ENCODE measurements at regions not wholly inside any gene's neighbourhood (a gene's known extent, or its start where the extent isn't known, plus 50 kb on each side); places are given as distances from the start of the nearest gene placed in this dataset.
"Not testable (repeated sequence)": the region's sequence is repeated elsewhere in the genome, so short reads cannot be mapped to it uniquely, and the experiment has no call there.

GRCh38 chr7:145779140-145779539 lies 337.5 kb upstream of the CNTNAP2 start:
- no peaks in the 10 kb centered on the region for H3K27me3 ChIP-seq
- no peaks in the 10 kb centered on the region for H4K20me1 ChIP-seq
- no peak overlapping the region for H3K4me2 ChIP-seq
- no peaks in the 10 kb centered on the region for H3K4me1 ChIP-seq
- no peaks in the 10 kb centered on the region for H3K36me3 ChIP-seq
- no peak overlapping the region for H3K4me3 ChIP-seq
- H3K9me3 ChIP-seq (replicated peaks in 1 of 11) = peaks cover 0 to under 1% (median 0%) of the 10 kb centered on the region in 11 experiments; a peak in 1 of 22 replicates
- no peak overlapping the region for H3K27ac ChIP-seq
- no peak for TF ChIP-seq Cebpa-rat (IDR thresholded peaks at IDR 0.05)
- no peak overlapping the region for H3K9ac ChIP-seq

- no peak for TF ChIP-seq Cebpa-rat (IDR thresholded peaks at IDR 0.05)
- Histone ChIP-seq H3K9ac (no peak overlapping the region), H4K20me1 (no peaks in the 10 kb centered on the region), H3K4me2 (no peak overlapping the region), H3K4me3 (no peak overlapping the region), H3K27me3 (no peaks in the 10 kb centered on the region), H3K36me3 (no peaks in the 10 kb centered on the region), H3K4me1 (no peaks in the 10 kb centered on the region), H3K27ac (no peak overlapping the region), H3K9me3 (replicated peaks in 1 of 11) (no peaks in the 10 kb centered on the region)
These were observed 341.8 kb upstream of the CNTNAP2 start for GRCh38 chr7:145774777-145775176.

GRCh38 chr7:145753004-145753403 lies 363.6 kb upstream of the CNTNAP2 start:
- no peaks in the 10 kb centered on the region for H3K27me3 ChIP-seq
- no peaks in the 10 kb centered on the region for H3K36me3 ChIP-seq
- H3K4me2 ChIP-seq = no peak overlapping the region
- no peak overlapping the region for H3K9ac ChIP-seq
- no peak overlapping the region for H3K4me3 ChIP-seq
- peaks cover 0 to 12% (median 0%) of the 10 kb centered on the region in 11 experiments; a peak in 1 of 22 replicates for H3K9me3 ChIP-seq (replicated peaks in 1 of 11)
- no peaks in the 10 kb centered on the region for H3K4me1 ChIP-seq
- H4K20me1 ChIP-seq = no peaks in the 10 kb centered on the region
- no peak for TF ChIP-seq Cebpa-rat (IDR thresholded peaks at IDR 0.05)
- no peak overlapping the region for H3K27ac ChIP-seq

GRCh38 chr7:145737617-145738016 lies 379.0 kb upstream of the CNTNAP2 start:
- no peak overlapping the region for H3K4me3 ChIP-seq
- H3K36me3 ChIP-seq = no peaks in the 10 kb centered on the region
- no peak overlapping the region for H3K27ac ChIP-seq
- no peak for TF ChIP-seq Cebpa-rat (IDR thresholded peaks at IDR 0.05)
- no peak overlapping the region for H3K9ac ChIP-seq
- H3K27me3 ChIP-seq = no peaks in the 10 kb centered on the region
- H3K4me2 ChIP-seq = no peak overlapping the region
- H3K9me3 ChIP-seq (replicated peaks in 1 of 11) = no peaks in the 10 kb centered on the region
- H4K20me1 ChIP-seq = no peaks in the 10 kb centered on the region
- H3K4me1 ChIP-seq = no peaks in the 10 kb centered on the region

- H4K20me1 ChIP-seq = no peaks in the 10 kb centered on the region
- H3K27me3 ChIP-seq = no peaks in the 10 kb centered on the region
- no peaks in the 10 kb centered on the region for H3K4me1 ChIP-seq
- no peak overlapping the region for H3K9ac ChIP-seq
- H3K27ac ChIP-seq = no peak overlapping the region
- H3K4me3 ChIP-seq = no peak overlapping the region
- no peaks in the 10 kb centered on the region for H3K36me3 ChIP-seq
- H3K9me3 ChIP-seq (replicated peaks in 1 of 11) = no peaks in the 10 kb centered on the region
- TF ChIP-seq Cebpa-rat (IDR thresholded peaks at IDR 0.05) = no peak
- H3K4me2 ChIP-seq = no peak overlapping the region
These were observed 381.5 kb upstream of the CNTNAP2 start for GRCh38 chr7:145735061-145735460.

- H3K9me3 ChIP-seq (replicated peaks in 1 of 11) = no peaks in the 10 kb centered on the region
- H3K4me2 ChIP-seq = no peak overlapping the region
- no peaks in the 10 kb centered on the region for H4K20me1 ChIP-seq
These were observed 384.1 kb upstream of the CNTNAP2 start for GRCh38 chr7:145732521-145732920.

GRCh38 chr7:145729691-145730090 lies 386.9 kb upstream of the CNTNAP2 start:
- no peaks in the 10 kb centered on the region for H4K20me1 ChIP-seq
- H3K27ac ChIP-seq = no peak overlapping the region
- H3K4me1 ChIP-seq = no peaks in the 10 kb centered on the region
- H3K4me3 ChIP-seq = no peak overlapping the region
- TF ChIP-seq Cebpa-rat (IDR thresholded peaks at IDR 0.05) = no peak
- H3K36me3 ChIP-seq = no peaks in the 10 kb centered on the region
- no peak overlapping the region for H3K4me2 ChIP-seq
- H3K9me3 ChIP-seq (replicated peaks in 1 of 11) = no peaks in the 10 kb centered on the region
- no peaks in the 10 kb centered on the region for H3K27me3 ChIP-seq
- no peak overlapping the region for H3K9ac ChIP-seq

More at GRCh38 chr7:145732521-145732920, 384.1 kb upstream of the CNTNAP2 start:
- Histone ChIP-seq H3K27me3 (no peaks in the 10 kb centered on the region), H3K27ac (no peak overlapping the region), H3K4me3 (no peak overlapping the region), H3K4me1 (no peaks in the 10 kb centered on the region), H3K36me3 (no peaks in the 10 kb centered on the region), H3K9ac (no peak overlapping the region)
- TF ChIP-seq Cebpa-rat (IDR thresholded peaks at IDR 0.05) = no peak

- Histone ChIP-seq H3K9ac (no peak overlapping the region), H3K9me3 (replicated peaks in 1 of 11) (no peaks in the 10 kb centered on the region), H3K4me1 (no peaks in the 10 kb centered on the region), H3K4me2 (no peak overlapping the region), H3K27me3 (no peaks in the 10 kb centered on the region), H3K27ac (no peak overlapping the region), H3K36me3 (no peaks in the 10 kb centered on the region), H4K20me1 (no peaks in the 10 kb centered on the region), H3K4me3 (no peak overlapping the region)
- TF ChIP-seq Cebpa-rat (IDR thresholded peaks at IDR 0.05) = no peak
These were observed 398.5 kb upstream of the CNTNAP2 start for GRCh38 chr7:145718129-145718528.

- H3K4me3 ChIP-seq = no peak overlapping the region
- no peaks in the 10 kb centered on the region for H3K27me3 ChIP-seq
- no peak overlapping the region for H3K9ac ChIP-seq
- no peaks in the 10 kb centered on the region for H4K20me1 ChIP-seq
- no peaks in the 10 kb centered on the region for H3K4me1 ChIP-seq
- peaks cover 0 to 9% (median 4%) of the 10 kb centered on the region in 11 experiments; a peak in 10 of 22 replicates for H3K9me3 ChIP-seq (replicated peaks in 1 of 11)
- no peak overlapping the region for H3K4me2 ChIP-seq
- no peak for TF ChIP-seq Cebpa-rat (IDR thresholded peaks at IDR 0.05)
- no peak overlapping the region for H3K27ac ChIP-seq
- H3K36me3 ChIP-seq = no peaks in the 10 kb centered on the region
These were observed 416.1 kb upstream of the CNTNAP2 start for GRCh38 chr7:145700488-145700887.

- Histone ChIP-seq H3K9ac (no peak overlapping the region), H3K27ac (no peak overlapping the region), H3K4me2 (no peak overlapping the region)
These were observed 417.9 kb upstream of the CNTNAP2 start for GRCh38 chr7:145698526-145699262.

GRCh38 chr7:145697412-145698107 lies 419.0 kb upstream of the CNTNAP2 start:
- not testable (repeated sequence) for H3K36me3 ChIP-seq; H3K9me3 ChIP-seq (replicated peaks in 1 of 11); H3K4me2 ChIP-seq; H3K9ac ChIP-seq; H3K4me1 ChIP-seq; H3K27me3 ChIP-seq; H3K27ac ChIP-seq; H3K4me3 ChIP-seq; H4K20me1 ChIP-seq

More at GRCh38 chr7:145698526-145699262, 417.9 kb upstream of the CNTNAP2 start:
- Histone ChIP-seq H4K20me1 (no peaks in the 10 kb centered on the region), H3K27me3 (no peaks in the 10 kb centered on the region), H3K4me1 (no peaks in the 10 kb centered on the region), H3K9me3 (replicated peaks in 1 of 11) (peaks cover 0 to 9% (median 4%) of the 10 kb centered on the region in 11 experiments; a peak in 10 of 22 replicates), H3K36me3 (no peaks in the 10 kb centered on the region), H3K4me3 (no peak overlapping the region)
- no peak for TF ChIP-seq Cebpa-rat (IDR thresholded peaks at IDR 0.05)
